HG02759 (cell line): ENCODE measurements at regions not wholly inside any gene's neighbourhood (a gene's known extent, or its start where the extent isn't known, plus 50 kb on each side); places are given as distances from the start of the nearest gene placed in this dataset.
"Not testable (repeated sequence)": the region's sequence is repeated elsewhere in the genome, so short reads cannot be mapped to it uniquely, and the experiment has no call there.

Experiments used
- ATAC-seq: cut with Tn5 transposase; IDR thresholded peaks from one replicate; pipeline ENCODE4 v1.9.1; 2021; ENCODE audit warnings: mild to moderate bottlenecking, moderate library complexity; ENCODE audit not compliant: unreplicated experiment

DNA sequence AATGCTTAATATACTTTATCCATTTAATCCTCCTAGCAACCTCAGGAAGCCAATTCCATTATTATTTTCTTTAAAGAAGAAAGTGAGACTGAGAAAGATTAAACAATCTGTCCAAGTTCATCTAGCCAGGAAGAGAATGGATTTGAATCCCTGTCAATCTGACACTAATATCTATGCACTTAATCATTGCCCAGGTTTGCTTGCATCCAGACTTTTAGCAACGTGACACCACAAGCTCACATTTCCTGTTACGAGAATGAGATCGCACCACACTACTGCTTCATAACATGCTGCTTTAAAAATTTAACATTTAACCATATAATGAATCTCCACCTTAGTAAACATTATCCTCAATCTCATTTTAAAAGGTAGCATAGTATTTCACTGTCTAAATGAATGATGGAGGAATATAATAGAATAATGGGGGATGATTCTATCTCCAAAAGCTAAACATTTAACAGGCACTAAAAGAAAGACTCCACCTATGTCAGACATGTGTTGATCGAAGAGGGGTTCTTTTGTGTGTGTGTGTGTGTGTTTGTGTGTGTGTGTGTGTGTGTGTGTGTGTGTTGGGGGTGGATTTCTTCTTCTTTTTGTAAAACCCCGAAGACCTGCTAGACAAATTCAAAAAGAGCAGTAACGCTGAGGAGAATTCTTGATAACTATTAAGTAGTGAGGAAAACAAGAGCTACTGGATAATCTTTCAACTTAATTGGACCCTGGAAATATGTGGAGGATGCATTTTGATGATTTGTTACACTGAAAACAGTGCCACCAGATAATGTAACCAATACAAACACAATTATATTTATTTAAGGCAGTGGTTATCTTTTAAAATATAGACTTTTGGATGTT lies 138.7 kb upstream of the NR3C1 start:
- ATAC-seq = no peak

DNA sequence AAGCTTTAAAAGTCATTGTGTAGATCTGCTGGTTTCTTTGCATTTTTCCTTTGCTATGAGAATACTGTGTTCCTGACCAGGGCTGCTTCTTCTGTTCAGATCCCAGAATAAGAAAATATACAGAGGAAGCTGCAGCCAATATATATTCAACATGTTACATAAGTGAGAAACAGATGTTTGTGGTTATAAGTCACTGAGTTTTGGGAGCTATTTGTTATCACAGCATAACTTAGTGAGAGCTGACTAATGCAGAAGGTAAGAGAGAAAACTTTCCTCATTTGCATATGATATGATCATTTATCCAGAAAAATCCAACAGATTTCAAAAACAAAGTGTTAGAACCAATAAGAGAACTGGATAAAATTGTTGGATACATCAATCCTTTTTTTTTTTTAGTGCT lies 136.3 kb upstream of the NR3C1 start:
- no peak for ATAC-seq

DNA sequence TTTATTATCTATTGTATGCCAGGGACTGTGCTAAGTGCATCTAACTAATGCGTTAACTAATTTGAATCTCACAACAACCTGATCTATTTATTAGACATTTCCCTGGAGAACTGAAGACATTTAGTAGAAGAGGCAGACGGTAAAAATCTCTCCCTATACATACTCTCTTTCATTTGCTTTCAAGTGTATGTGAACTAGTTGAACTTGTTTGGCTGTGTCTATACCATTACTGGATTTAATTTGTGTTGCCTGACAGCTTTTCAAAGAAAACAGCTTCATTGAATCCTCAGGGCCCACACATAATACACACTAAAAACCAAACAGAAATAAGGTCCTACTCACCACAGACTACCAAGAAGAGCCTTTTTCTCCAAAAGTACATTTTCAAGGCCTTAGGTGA lies 133.6 kb upstream of the NR3C1 start:
- ATAC-seq = no peak

DNA sequence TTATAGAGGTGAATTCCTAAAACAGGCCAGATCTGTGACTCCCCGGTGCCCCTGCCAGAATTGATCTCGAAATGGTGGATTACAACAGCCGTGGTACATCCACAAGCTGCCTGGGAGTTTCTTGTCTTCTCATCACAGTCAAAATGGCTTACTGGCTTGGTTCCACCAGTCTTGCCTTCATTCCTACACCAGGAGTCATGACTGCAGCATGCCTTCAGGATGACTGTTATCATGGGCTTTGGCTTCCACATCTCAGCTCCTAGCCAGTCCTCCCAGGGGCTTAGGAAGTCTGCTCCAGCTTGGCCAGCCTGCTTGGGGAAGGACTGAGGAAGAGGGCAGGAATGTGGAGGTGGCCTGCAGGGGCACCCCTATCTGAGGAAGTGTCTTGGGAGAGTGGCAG lies 132.9 kb upstream of the NR3C1 start:
- ATAC-seq = no peak

DNA sequence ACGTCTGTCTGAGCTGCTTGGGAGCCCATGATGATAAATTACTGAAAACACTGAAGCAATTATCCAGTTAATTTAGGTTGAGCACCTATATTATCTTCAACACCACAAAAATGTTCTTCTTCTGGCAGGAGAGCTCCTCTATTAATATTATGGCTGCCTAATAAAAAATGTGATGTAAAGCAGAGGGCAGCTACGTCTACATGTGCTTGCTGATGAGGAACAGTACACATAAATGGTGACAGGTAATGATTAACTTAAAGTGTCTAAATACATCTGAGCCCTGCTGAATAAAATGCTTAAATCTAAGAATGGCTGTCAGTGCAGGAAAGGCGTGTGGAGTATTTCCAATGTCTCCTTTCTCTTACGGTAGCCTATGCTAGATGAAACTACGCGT lies 131.3 kb upstream of the NR3C1 start:
- ATAC-seq = no peak

DNA sequence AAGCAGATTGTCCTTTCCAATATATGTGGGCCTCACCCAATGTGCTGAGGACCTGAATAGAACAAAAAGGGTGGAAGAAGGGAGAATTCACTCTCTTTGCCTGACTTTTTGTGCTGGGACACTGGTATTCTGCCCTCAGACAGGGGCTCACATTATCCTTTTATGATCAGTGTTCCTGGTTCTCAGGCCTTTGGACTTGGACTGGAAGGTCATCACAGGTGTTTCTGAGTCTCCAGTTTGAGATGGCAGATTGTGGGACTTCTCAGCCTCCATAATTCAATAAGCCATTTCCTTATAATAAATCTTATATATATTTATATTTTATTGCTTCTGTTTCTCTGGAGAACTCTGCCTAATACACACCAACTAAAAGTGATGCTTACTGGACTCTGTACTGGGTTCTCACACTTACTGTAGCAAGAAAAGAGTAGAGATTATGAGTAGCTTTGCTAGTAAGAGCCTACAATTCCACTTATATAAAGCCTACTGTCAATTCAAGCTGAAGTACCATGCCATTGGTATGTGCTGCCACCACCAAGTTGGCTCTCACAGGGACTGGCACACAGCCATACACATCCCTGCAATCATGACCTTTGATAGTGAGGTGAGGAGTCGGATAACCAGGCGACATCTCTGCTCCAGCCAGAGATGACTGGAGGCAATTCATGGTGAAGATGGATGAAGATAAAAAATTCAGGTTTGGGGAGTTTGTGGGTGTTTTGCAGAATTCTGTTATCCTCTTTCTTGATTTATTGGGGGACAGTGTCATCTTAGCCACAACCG lies 130.7 kb upstream of the NR3C1 start:
- ATAC-seq = no peak

DNA sequence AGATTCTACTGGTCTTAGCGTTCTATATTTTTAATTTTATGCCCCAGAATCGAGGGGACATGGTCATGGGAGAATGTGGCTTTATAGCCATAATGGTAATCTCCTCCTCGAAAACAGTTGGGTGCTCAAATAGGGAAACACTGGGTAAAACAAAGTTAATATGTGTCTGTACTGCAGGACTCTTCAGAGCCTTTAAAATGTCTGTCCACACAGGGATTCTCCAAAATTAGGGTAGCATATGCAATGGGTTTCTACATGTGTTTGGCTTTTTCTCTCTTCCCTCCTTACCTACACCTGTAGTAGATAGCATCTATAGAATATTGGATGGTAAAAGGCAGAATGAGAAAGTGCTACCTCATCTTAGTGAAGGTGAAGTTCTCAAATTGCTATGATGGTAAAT lies 130.0 kb upstream of the NR3C1 start:
- ATAC-seq = no peak

DNA sequence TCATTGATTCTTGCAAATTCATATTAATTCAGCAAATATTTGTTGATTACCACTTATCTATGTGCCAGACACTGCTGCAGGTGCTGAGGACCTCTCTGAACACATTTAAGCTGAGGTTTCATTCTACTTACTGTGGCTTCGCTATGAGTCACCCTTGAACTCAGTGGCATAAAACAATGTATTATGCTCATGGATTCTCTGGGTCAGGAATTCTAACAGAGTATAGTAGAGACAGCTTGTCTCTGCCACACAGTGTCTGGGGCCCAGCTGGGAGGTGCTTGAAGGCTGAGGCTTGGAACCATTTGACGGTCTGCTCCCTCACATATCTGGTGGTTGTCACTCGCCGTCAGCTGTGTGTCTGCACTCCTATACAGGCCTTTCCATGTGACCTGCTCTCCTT lies 124.3 kb upstream of the NR3C1 start:
- ATAC-seq = no peak

DNA sequence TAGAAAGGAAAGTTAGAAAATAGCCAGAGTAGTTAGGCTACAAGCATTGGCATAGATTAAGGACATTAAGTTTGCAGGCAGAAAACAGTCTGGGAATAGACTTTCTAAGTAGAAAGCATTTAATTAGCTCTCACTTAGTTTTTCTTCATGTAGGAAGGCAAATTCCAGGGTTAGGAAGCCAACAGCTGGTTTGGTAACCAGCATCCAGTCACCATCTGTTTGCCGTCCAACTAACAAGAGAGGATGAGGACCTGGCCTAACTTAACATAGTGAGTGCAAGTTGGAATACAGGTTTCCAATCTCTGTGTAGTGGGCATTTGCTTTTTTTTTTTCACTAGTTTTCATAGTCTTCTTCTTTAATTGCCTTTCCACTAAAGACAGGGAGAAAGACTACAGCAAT lies 121.7 kb upstream of the NR3C1 start:
- no peak for ATAC-seq

DNA sequence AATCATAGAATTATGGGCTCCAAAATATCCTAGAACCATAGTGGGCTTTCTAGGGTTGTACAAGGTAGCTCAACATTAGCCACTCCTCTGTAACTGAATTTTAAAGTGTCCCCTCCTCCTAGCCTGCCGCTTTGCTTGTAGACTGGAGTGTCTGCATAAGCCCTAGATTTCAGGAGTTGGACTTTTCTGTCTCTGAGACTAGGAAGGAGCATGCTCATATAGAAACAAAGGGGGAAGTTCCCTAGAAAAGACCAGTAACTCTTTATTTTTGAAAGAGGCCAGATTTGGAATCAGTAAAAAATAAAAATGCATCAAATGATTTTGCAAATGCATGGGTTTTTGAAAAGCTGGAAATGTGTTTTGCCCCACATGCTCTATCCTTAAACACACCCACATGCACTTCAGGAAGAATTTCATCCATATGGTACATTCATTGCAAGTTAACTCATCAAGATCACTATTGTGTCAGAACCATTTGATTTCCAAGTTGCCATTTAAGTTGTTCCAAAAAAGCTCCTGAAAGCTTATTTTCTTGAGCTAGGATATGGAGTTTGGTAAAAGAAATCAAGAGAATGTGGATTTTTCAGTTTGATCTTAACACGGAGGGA lies 121.0 kb upstream of the NR3C1 start:
- no peak for ATAC-seq

DNA sequence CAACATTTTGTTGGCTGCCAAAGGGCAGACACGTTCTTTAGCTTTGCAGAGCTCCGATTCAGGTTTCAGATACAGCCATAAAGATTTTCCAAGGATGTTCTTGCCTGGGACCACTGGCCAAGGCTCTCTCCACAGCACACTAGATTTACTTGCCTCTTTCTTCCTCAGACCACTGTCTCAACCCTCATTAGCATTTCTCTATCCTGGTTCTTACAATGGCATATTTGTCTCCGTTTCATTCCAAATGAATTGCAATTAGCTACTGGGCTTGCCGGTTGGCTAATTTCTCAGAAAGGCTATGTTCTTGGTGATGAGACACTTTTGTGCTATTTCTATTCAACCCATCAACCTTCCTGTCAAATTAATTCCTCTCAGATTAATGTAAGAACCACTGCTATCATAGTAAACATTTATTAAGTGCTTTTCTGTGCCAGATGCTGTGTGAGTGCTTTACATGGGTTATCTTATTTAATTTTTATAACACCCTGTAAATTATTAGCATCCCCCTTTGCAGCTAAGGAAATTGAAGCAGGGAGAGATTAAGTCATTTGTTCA lies 118.4 kb upstream of the NR3C1 start:
- no peak for ATAC-seq

DNA sequence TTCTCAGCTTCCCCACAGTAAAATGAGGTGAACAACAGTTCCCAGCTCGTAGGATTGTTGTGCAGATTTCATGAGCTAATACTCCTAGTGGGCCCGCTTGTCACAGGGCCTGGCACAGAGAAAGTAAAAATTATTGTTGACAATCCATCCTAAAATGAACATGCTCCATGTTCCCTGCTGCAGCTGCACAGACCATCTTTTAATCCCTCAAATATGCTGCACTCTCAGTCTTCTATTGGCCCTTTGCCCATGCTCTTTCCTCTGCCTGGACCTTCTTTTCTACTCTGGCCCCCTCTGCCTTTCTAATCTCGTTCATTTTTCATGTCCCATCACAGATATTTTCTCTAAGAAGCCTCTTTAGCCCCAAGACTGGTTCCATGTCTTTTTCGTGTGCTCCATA lies 117.7 kb upstream of the NR3C1 start:
- ATAC-seq = no peak

DNA sequence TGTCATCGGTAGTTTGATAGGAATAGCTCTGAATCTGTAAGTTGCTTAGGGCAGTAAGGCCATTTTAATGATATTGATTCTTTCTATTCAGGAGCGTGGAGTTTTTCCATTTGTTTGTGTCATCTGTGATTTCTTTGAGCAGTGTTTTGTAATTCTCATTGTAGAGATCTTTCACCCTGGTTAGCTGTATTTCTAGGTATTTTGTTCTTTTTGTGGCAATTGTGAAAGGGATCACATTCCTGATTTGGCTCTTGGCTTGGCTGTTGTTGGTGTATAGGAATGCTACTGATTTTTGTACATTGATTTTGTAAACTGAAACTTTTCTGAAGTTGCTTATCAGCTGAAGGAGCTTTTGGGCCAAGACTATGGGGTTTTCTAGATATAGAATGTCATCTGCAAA lies 115.7 kb upstream of the NR3C1 start:
- ATAC-seq = not testable (repeated sequence)

DNA sequence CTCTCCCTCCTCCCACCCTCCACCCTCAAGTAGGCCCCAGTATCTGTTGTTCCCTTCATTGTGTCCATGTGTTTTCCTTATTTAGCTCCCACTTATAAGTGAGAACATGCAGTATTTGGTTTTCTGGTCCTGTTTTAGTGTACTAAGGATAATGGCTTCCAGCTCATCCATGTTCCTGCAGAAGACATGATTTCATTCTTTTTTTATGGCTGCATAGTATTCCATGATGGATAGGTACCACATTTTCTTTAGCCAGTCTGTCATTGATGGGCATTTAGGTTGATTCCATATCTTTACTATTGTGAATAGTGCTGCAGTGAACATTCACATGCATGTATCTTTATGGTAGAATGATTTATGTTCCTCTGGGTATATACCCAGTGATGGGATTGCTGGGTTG lies 114.3 kb upstream of the NR3C1 start:
- not testable (repeated sequence) for ATAC-seq

DNA sequence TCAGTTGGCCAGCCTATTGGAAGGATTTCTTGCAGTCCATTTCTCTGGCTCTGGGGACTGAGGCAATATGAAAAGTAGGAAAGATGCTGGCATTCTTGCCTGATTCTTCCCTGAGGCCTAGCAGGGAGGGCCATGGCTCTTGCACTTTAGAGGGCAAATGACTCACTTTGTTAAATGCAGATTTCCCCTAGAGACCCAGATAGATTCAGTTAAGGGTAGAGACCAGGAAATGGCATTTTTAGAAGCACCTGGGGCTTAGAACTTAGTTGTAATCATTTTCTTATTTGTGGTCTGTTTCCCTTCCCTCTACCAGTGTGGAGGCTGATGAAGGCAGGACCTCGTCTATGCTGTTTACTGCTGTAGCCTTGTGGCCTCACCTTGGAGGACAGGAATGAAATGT lies 112.8 kb upstream of the NR3C1 start:
- ATAC-seq = no peak

DNA sequence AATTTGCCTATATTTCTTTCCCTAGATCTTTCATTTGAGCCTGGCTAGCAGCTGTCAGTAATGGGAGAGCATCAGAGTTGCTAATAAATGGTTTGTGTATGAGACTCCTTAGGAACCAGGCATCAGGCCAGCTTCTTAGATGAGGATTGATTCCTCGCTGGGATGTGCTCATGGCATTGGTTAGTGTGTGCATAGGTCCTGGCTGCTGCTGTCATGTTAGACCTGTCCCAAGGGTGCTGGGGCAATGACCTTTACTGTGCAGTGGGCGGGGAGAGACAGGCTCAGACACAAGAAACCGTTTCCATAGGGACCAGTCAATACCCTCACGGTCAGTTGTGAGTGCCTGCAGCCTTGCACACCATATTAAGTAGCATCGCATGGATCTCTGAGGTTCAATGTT lies 112.3 kb upstream of the NR3C1 start:
- ATAC-seq = no peak

DNA sequence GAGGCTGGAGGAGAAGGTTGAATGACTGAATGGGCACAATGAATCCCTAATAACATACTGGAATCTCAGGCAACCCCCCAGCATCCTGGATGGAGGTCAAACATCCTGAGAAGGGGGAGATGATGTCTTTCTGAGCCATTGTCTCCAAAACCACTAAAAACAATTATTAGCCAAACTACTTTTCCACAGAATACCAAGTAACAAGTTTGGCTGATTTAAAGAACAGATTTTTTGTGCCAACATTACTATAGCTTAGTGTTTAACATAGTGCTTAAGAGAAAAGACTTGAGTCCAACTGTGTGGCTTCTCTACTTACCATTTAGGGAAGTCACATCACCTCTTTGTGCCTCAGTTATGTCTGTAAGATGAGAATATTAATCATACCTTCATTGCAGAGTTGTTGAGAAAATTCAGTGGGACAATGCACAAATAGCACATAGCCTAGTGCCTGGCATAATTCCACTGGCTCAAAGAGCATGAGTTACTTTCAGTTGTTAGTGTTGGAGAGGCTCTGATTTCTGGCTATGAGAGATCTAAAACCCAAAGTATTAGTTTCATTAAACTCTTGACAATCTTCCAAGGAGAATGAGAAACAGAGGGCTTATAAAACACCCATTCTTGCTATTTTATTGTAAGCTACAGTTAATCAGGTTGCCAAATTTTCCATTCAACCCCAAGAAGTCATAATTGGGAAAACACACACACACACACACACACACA lies 111.3 kb upstream of the NR3C1 start:
- no peak for ATAC-seq

DNA sequence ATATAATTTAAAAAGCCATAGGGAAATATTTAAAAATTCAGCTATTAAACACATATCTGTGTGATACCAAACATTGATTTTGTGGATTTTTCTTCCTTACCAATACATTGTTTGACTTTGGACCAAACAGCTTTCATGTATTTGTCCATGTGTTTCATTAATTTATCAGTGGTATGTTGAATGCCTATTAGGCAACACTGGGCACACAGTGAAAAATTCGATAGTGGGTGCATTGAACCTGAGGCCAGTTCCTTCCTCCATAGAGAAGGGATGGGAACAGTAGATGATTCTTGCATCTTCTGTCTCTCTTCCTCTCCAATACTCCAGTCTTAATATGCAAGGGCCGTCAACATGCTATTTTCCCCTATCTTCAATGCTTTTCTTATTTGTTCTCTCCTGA lies 110.2 kb upstream of the NR3C1 start:
- no peak for ATAC-seq

DNA sequence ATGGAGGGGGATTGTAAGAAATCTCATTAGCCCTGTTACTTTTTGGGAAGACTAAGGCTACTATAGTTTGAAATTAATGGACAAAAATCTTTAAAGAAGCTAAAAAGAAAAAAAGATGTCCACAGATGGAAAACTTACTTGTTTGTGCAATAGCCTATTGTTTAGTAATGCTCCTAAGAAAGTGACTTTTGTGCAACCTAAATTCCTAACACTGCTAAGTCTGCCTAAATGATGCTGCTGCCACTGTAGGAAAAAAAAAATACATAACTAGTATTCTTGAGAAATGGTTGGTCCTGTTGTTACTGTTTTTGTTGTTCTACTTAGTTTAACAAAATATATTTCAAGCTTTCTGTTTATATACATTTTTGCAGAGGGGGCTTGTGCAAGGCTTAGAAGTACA lies 108.2 kb upstream of the NR3C1 start:
- no peak for ATAC-seq

DNA sequence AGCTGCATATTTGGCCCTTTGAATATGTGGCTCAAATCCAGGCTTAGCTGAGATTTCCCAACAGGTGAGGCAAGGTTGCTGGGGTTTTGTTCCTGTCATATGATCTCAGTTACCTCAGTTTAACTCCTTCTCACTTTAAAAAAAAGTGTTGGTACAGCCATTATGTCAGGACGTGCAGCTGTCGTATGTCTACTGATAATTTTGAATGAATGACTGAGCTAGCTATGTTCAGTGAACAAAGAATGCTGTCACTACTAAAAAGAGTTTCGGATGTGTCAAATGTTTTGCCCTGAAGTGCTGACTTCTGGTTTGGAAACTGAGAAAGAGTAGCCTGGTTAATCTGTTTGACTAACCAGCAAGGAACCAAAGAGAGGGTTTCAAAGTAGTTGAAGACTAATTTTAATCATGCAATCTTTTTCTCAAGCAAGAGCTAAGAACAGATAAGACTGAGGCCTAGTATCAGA lies 106.3 kb upstream of the NR3C1 start:
- ATAC-seq = peak; percentile 84
